ENCODE measurements at regions not wholly inside any gene's neighbourhood (a gene's known extent, or its start where the extent isn't known, plus 50 kb on each side); places are given as distances from the start of the nearest gene placed in this dataset.

GRCh38 chr12:92625639-92626310, 77.0 kb upstream of the PLEKHG7 start:
- Histone ChIP-seq H3K4me2 (ENCODE audit: insufficient read depth, low read length) (no peak overlapping the region), H3K9me3 (ENCODE audit: low read depth, low read length) (no peaks in the 10 kb centered on the region), H2AFZ (ENCODE audit: low read length) (no peak overlapping the region), H3K4me3 (ENCODE audit: insufficient read depth, low read length) (no peak overlapping the region), H4K20me1 (ENCODE audit: insufficient read depth, low read length) (no peaks in the 10 kb centered on the region), H3K79me2 (ENCODE audit: insufficient read depth, low read length) (no peaks in the 10 kb centered on the region), H3K4me1 (ENCODE audit: insufficient read depth, low read length) (peaks cover 51% of the 10 kb centered on the region), H3K27me3 (ENCODE audit: insufficient read depth, low read length) (no peaks in the 10 kb centered on the region), H3K27ac (ENCODE audit: low read depth, low read length) (no peak overlapping the region), H3K36me3 (ENCODE audit: insufficient read depth, low read length) (no peaks in the 10 kb centered on the region)
- no peak for DNase-seq (ENCODE audit: insufficient read length, low spot score, missing footprints)
- TF ChIP-seq CTCF (IDR thresholded peaks at IDR 0.05; ENCODE audit: extremely low read depth, low read depth, low read length): no peak

- DNase-seq (ENCODE audit: insufficient read length, low spot score, missing footprints): peak; percentile 17
- H2AFZ ChIP-seq (ENCODE audit: low read length): no peak overlapping the region
- no peaks in the 10 kb centered on the region for H3K36me3 ChIP-seq (ENCODE audit: insufficient read depth, low read length)
- no peaks in the 10 kb centered on the region for H3K27me3 ChIP-seq (ENCODE audit: insufficient read depth, low read length)
- H3K4me3 ChIP-seq (ENCODE audit: insufficient read depth, low read length): no peak overlapping the region
- no peak overlapping the region for H3K4me2 ChIP-seq (ENCODE audit: insufficient read depth, low read length)
- H3K27ac ChIP-seq (ENCODE audit: low read depth, low read length): peak overlapping the region; percentile 62
- no peaks in the 10 kb centered on the region for H3K79me2 ChIP-seq (ENCODE audit: insufficient read depth, low read length)
- no peaks in the 10 kb centered on the region for H4K20me1 ChIP-seq (ENCODE audit: insufficient read depth, low read length)
- H3K9me3 ChIP-seq (ENCODE audit: low read depth, low read length): no peaks in the 10 kb centered on the region
- no peak for TF ChIP-seq CTCF (IDR thresholded peaks at IDR 0.05; ENCODE audit: extremely low read depth, low read depth, low read length)
- H3K4me1 ChIP-seq (ENCODE audit: insufficient read depth, low read length): peaks cover 58% of the 10 kb centered on the region
Measured at GRCh38 chr12:92624236-92624635, 78.6 kb upstream of the PLEKHG7 start.

- DNase-seq (ENCODE audit: insufficient read length, low spot score, missing footprints): no peak
- TF ChIP-seq CTCF (IDR thresholded peaks at IDR 0.05; ENCODE audit: extremely low read depth, low read depth, low read length): no peak
- Histone ChIP-seq H3K79me2 (ENCODE audit: insufficient read depth, low read length) (no peaks in the 10 kb centered on the region), H4K20me1 (ENCODE audit: insufficient read depth, low read length) (no peaks in the 10 kb centered on the region), H3K4me3 (ENCODE audit: insufficient read depth, low read length) (no peak overlapping the region), H3K36me3 (ENCODE audit: insufficient read depth, low read length) (no peaks in the 10 kb centered on the region), H3K27ac (ENCODE audit: low read depth, low read length) (peak overlapping the region; percentile 62), H2AFZ (ENCODE audit: low read length) (no peak overlapping the region), H3K4me1 (ENCODE audit: insufficient read depth, low read length) (peaks cover 51% of the 10 kb centered on the region), H3K4me2 (ENCODE audit: insufficient read depth, low read length) (no peak overlapping the region), H3K27me3 (ENCODE audit: insufficient read depth, low read length) (no peaks in the 10 kb centered on the region), H3K9me3 (ENCODE audit: low read depth, low read length) (no peaks in the 10 kb centered on the region)
Measured at GRCh38 chr12:92623386-92623785, 79.4 kb upstream of the PLEKHG7 start.

- TF ChIP-seq CTCF (IDR thresholded peaks at IDR 0.05; ENCODE audit: extremely low read depth, low read depth, low read length): no peak
- DNase-seq (ENCODE audit: insufficient read length, low spot score, missing footprints): no peak
- peak overlapping the region; percentile 3 for H3K27ac ChIP-seq (ENCODE audit: low read depth, low read length)
Measured at GRCh38 chr12:92621833-92622232, 81.0 kb upstream of the PLEKHG7 start.

More at GRCh38 chr12:92621833-92622232, 81.0 kb upstream of the PLEKHG7 start:
- H2AFZ ChIP-seq (ENCODE audit: low read length): no peak overlapping the region
- no peaks in the 10 kb centered on the region for H3K27me3 ChIP-seq (ENCODE audit: insufficient read depth, low read length)
- no peaks in the 10 kb centered on the region for H3K36me3 ChIP-seq (ENCODE audit: insufficient read depth, low read length)
- peaks cover 45% of the 10 kb centered on the region for H3K4me1 ChIP-seq (ENCODE audit: insufficient read depth, low read length)
- H3K79me2 ChIP-seq (ENCODE audit: insufficient read depth, low read length): no peaks in the 10 kb centered on the region
- no peaks in the 10 kb centered on the region for H3K9me3 ChIP-seq (ENCODE audit: low read depth, low read length)
- H3K4me2 ChIP-seq (ENCODE audit: insufficient read depth, low read length): no peak overlapping the region
- no peak overlapping the region for H3K4me3 ChIP-seq (ENCODE audit: insufficient read depth, low read length)
- H4K20me1 ChIP-seq (ENCODE audit: insufficient read depth, low read length): no peaks in the 10 kb centered on the region

Data from osteoblast (primary cell).